ENCODE measurements at regions not wholly inside any gene's neighbourhood (a gene's known extent, or its start where the extent isn't known, plus 50 kb on each side); places are given as distances from the start of the nearest gene placed in this dataset.

GRCh38 chr2:225891771-225892170 is 492.3 kb downstream of the NYAP2 start:
- DNase-seq (no peak), ATAC-seq (no peak)
- Histone ChIP-seq H3K4me3 (no peak overlapping the region), H3K36me3 (no peaks in the 10 kb centered on the region), H3K27ac (no peak overlapping the region), H3K9me3 (no peaks in the 10 kb centered on the region), H3K4me1 (peaks cover 0 to 14% (median 0%) of the 10 kb centered on the region in 9 donors), H3K27me3 (no peaks in the 10 kb centered on the region)
- no peak for TF ChIP-seq CTCF (IDR thresholded peaks at IDR 0.05)
- intact Hi-C loops (cut with DNase I): loop anchor here in 4 of 10 donors (2.0 to 5.0 kb wide), 4 partner anchors 909 to 1096 kb away; no protein-coding TSS in a partner anchor
- 82 to 89% methylated on average over 1 of the region's 1 CpG for WGBS, 2 donors

GRCh38 chr2:225891013-225891412 is 491.5 kb downstream of the NYAP2 start:
- no peak overlapping the region for H3K4me3 ChIP-seq
- no peak for ATAC-seq
- DNase-seq: no peak
- peaks cover 0 to 14% (median 0%) of the 10 kb centered on the region in 9 donors for H3K4me1 ChIP-seq
- intact Hi-C loops (cut with DNase I): loop anchor here in 3 of 10 donors (5.0 kb wide), 3 partner anchors 911 to 1096 kb away; no protein-coding TSS in a partner anchor
- H3K27me3 ChIP-seq: no peaks in the 10 kb centered on the region
- H3K27ac ChIP-seq: no peak overlapping the region
- no peaks in the 10 kb centered on the region for H3K36me3 ChIP-seq
- TF ChIP-seq CTCF (IDR thresholded peaks at IDR 0.05): no peak
- WGBS, 2 donors: 92 to 94% methylated on average over 2 of the region's 2 CpGs
- H3K9me3 ChIP-seq: no peaks in the 10 kb centered on the region

GRCh38 chr2:225889452-225889851 is 489.9 kb downstream of the NYAP2 start:
- peak in 1 of 2 donors; percentile 5 for DNase-seq
- ATAC-seq: peak in 3 of 8 donors; percentile 47 to 65 (median 51)
- Histone ChIP-seq H3K4me3 (no peak overlapping the region), H3K9me3 (no peaks in the 10 kb centered on the region), H3K36me3 (no peaks in the 10 kb centered on the region), H3K27ac (no peak overlapping the region), H3K4me1 (peaks cover 0 to 5% (median 0%) of the 10 kb centered on the region in 9 donors), H3K27me3 (no peaks in the 10 kb centered on the region)
- TF ChIP-seq CTCF (IDR thresholded peaks at IDR 0.05): peak; percentile 42 to 85 (median 77)
- WGBS, 2 donors: 3% methylated on average over 1 of the region's 1 CpG
- intact Hi-C loops (cut with DNase I): loop anchor here (1.0 to 10.0 kb wide), 9 partner anchors 911 to 1105 kb away; no protein-coding TSS in a partner anchor

- no peak overlapping the region for H3K4me3 ChIP-seq
- no peak for TF ChIP-seq CTCF (IDR thresholded peaks at IDR 0.05)
- DNase-seq: no peak
- no peaks in the 10 kb centered on the region for H3K36me3 ChIP-seq
- H3K9me3 ChIP-seq: peaks cover 0 to 10% (median 0%) of the 10 kb centered on the region in 11 donors
- no peak for ATAC-seq
- H3K27ac ChIP-seq: no peak overlapping the region
- WGBS, 2 donors: 64 to 66% methylated on average over 5 of the region's 5 CpGs
- no peaks in the 10 kb centered on the region for H3K4me1 ChIP-seq
- H3K27me3 ChIP-seq: no peaks in the 10 kb centered on the region
- intact Hi-C loops (cut with DNase I): no loop called here
Measured at GRCh38 chr2:225867071-225867470, 467.6 kb downstream of the NYAP2 start.
